Thymus (tissue), 11 donors: ENCODE measurements at regions not wholly inside any gene's neighbourhood (a gene's known extent, or its start where the extent isn't known, plus 50 kb on each side); places are given as distances from the start of the nearest gene placed in this dataset.

ENCODE experiments used
- DNase-seq, 9 donors: peaks; one replicate each; pipeline ENCODE4 v3.0.0-alpha.2; 2013; ENCODE audit warnings: low spot score in 9 of 9, low read depth in 6 of 9, missing footprints in 1 of 9
- H3K27ac ChIP-seq, 2 donors: one replicate each; pipeline ENCODE4 v1.5.1; 2013; ENCODE audit warnings: control low read depth in 1 of 2, low read depth in 1 of 2, low read length in 1 of 2, mild to moderate bottlenecking in 1 of 2, moderate library complexity in 1 of 2
- H3K27me3 ChIP-seq, 2 donors: one replicate each; pipeline ENCODE4 v1.5.1; 2013; ENCODE audit warnings: low read length in 1 of 2; ENCODE audit not compliant: control insufficient read depth in 2 of 2, insufficient read depth in 1 of 2
- H3K36me3 ChIP-seq, 2 donors: one replicate each; pipeline ENCODE4 v1.5.1; 2013; ENCODE audit warnings: low read length in 1 of 2, mild to moderate bottlenecking in 1 of 2, moderate library complexity in 1 of 2; ENCODE audit not compliant: control insufficient read depth in 2 of 2, insufficient read depth in 2 of 2
- H3K4me1 ChIP-seq, 2 donors: one replicate each; pipeline ENCODE4 v1.5.1; 2013; ENCODE audit warnings: low read length in 2 of 2; ENCODE audit not compliant: control insufficient read depth in 2 of 2, insufficient read depth in 2 of 2
- H3K4me3 ChIP-seq, 2 donors: one replicate each; pipeline ENCODE4 v1.5.1; 2013; ENCODE audit warnings: low read length in 2 of 2, control low read depth in 1 of 2, mild to moderate bottlenecking in 1 of 2
- H3K9me3 ChIP-seq, 2 donors: one replicate each; pipeline ENCODE4 v1.5.1; 2013; ENCODE audit warnings: low read length in 1 of 2, mild to moderate bottlenecking in 1 of 2; ENCODE audit not compliant: control insufficient read depth in 2 of 2, insufficient read depth in 1 of 2
- WGBS: extraction: QIAGEN DNeasy Blood & Tissue Kit; methylation state at CpG from one replicate; pipeline ENCODE4 v1.1.7; 2013; 5-methylcytosine and 5-hydroxymethylcytosine counted together
- donor health status: healthy.

- Histone ChIP-seq H3K9me3 (no peaks in the 10 kb centered on the region), H3K27ac (no peak overlapping the region), H3K4me3 (no peak overlapping the region), H3K27me3 (no peaks in the 10 kb centered on the region), H3K36me3 (no peaks in the 10 kb centered on the region), H3K4me1 (no peaks in the 10 kb centered on the region)
- 88% methylated on average over 5 of the region's 5 CpGs for WGBS
- DNase-seq: no peak
Observed at GRCh38 chr7:82530361-82530760, 86.8 kb upstream of the CACNA2D1 start.

GRCh38 chr7:82528577-82529310, 85.2 kb upstream of the CACNA2D1 start:
- no peak overlapping the region for H3K27ac ChIP-seq
- 84% methylated on average over 3 of the region's 3 CpGs for WGBS

GRCh38 chr7:82527851-82528250, 84.3 kb upstream of the CACNA2D1 start:
- no peak overlapping the region for H3K27ac ChIP-seq
- no peaks in the 10 kb centered on the region for H3K36me3 ChIP-seq
- no peak overlapping the region for H3K4me3 ChIP-seq
- H3K9me3 ChIP-seq: no peaks in the 10 kb centered on the region
- H3K27me3 ChIP-seq: no peaks in the 10 kb centered on the region
- no peaks in the 10 kb centered on the region for H3K4me1 ChIP-seq
- 94% methylated on average over 1 of the region's 1 CpG for WGBS
- no peak for DNase-seq

More at GRCh38 chr7:82528577-82529310, 85.2 kb upstream of the CACNA2D1 start:
- Histone ChIP-seq H3K4me1 (no peaks in the 10 kb centered on the region), H3K36me3 (no peaks in the 10 kb centered on the region), H3K27me3 (no peaks in the 10 kb centered on the region), H3K4me3 (no peak overlapping the region), H3K9me3 (no peaks in the 10 kb centered on the region)
- no peak for DNase-seq

GRCh38 chr7:82521906-82522445, 78.4 kb upstream of the CACNA2D1 start:
- Histone ChIP-seq H3K4me3 (no peak overlapping the region), H3K27me3 (no peaks in the 10 kb centered on the region), H3K36me3 (no peaks in the 10 kb centered on the region), H3K4me1 (no peaks in the 10 kb centered on the region), H3K27ac (no peak overlapping the region), H3K9me3 (no peaks in the 10 kb centered on the region)
- WGBS: 96% methylated on average over 2 of the region's 2 CpGs
- DNase-seq: no peak

- Histone ChIP-seq H3K27ac (no peak overlapping the region), H3K4me1 (no peaks in the 10 kb centered on the region), H3K27me3 (no peaks in the 10 kb centered on the region), H3K36me3 (no peaks in the 10 kb centered on the region), H3K4me3 (no peak overlapping the region), H3K9me3 (no peaks in the 10 kb centered on the region)
- WGBS: 98% methylated on average over 2 of the region's 2 CpGs
- no peak for DNase-seq
Observed at GRCh38 chr7:82517050-82517449, 73.5 kb upstream of the CACNA2D1 start.

GRCh38 chr7:82511542-82511941, 68.0 kb upstream of the CACNA2D1 start:
- H3K9me3 ChIP-seq: peaks cover 0 to 3% of the 10 kb centered on the region in 2 donors
- H3K4me1 ChIP-seq: no peaks in the 10 kb centered on the region
- no peak overlapping the region for H3K4me3 ChIP-seq
- no peak for DNase-seq
- H3K36me3 ChIP-seq: no peaks in the 10 kb centered on the region
- no peak overlapping the region for H3K27ac ChIP-seq
- no peaks in the 10 kb centered on the region for H3K27me3 ChIP-seq

GRCh38 chr7:82507976-82508677, 64.5 kb upstream of the CACNA2D1 start:
- H3K36me3 ChIP-seq: no peaks in the 10 kb centered on the region
- 49% methylated on average over 25 of the region's 25 CpGs for WGBS
- no peaks in the 10 kb centered on the region for H3K4me1 ChIP-seq
- peaks cover 0 to 3% of the 10 kb centered on the region in 2 donors for H3K9me3 ChIP-seq
- no peak for DNase-seq
- no peaks in the 10 kb centered on the region for H3K27me3 ChIP-seq
- no peak overlapping the region for H3K4me3 ChIP-seq
- no peak overlapping the region for H3K27ac ChIP-seq

GRCh38 chr7:82507365-82507975, 63.9 kb upstream of the CACNA2D1 start:
- no peak overlapping the region for H3K27ac ChIP-seq
- no peaks in the 10 kb centered on the region for H3K27me3 ChIP-seq
- peak in 1 of 9 donors; percentile 2 for DNase-seq
- H3K4me3 ChIP-seq: no peak overlapping the region
- no peaks in the 10 kb centered on the region for H3K36me3 ChIP-seq
- no peaks in the 10 kb centered on the region for H3K4me1 ChIP-seq
- WGBS: 90% methylated on average over 13 of the region's 13 CpGs
- H3K9me3 ChIP-seq: peaks cover 0 to 3% of the 10 kb centered on the region in 2 donors

- Histone ChIP-seq H3K27ac (no peak overlapping the region), H3K4me1 (no peaks in the 10 kb centered on the region), H3K36me3 (no peaks in the 10 kb centered on the region), H3K27me3 (no peaks in the 10 kb centered on the region), H3K4me3 (no peak overlapping the region), H3K9me3 (peaks cover 0 to 3% of the 10 kb centered on the region in 2 donors)
- WGBS: 94% methylated on average over 15 of the region's 15 CpGs
- DNase-seq: no peak
Observed at GRCh38 chr7:82506702-82507101, 63.1 kb upstream of the CACNA2D1 start.
